RWPE1 (cell line): ENCODE measurements at regions not wholly inside any gene's neighbourhood (a gene's known extent, or its start where the extent isn't known, plus 50 kb on each side); places are given as distances from the start of the nearest gene placed in this dataset.

Experiments used
- CTCF ChIA-PET: fragments of 350-600 bp; sonication (Branson Sonifier 250); formaldehyde crosslinking; extraction: SDS; loops from one replicate; lab custom pipeline; 2021; lab: Yijun Ruan, JAX
- POLR2A ChIA-PET: fragments of 400-600 bp; formaldehyde crosslinking; extraction: SDS; loops from one replicate; lab custom pipeline; 2020; ENCODE audit warnings: antibody characterized with exemption; ENCODE audit not compliant: low non-redundant PET; lab: Yijun Ruan, JAX
- DNase-seq: peaks from one replicate; pipeline ENCODE4 v3.0.0; 2012; ENCODE audit warnings: low spot score
- H3K27ac ChIP-seq: fragments of 450-650 bp; 2 replicates; pipeline ENCODE4 v1.5.1; 2017
- TF ChIP-seq, protein P1 (sequence below): fragments of 450-650 bp; conservative IDR thresholded peaks from 2 replicates; pipeline ENCODE4 v1.5.1; 2017; ENCODE audit warnings: low read depth, mild to moderate bottlenecking

DNA sequence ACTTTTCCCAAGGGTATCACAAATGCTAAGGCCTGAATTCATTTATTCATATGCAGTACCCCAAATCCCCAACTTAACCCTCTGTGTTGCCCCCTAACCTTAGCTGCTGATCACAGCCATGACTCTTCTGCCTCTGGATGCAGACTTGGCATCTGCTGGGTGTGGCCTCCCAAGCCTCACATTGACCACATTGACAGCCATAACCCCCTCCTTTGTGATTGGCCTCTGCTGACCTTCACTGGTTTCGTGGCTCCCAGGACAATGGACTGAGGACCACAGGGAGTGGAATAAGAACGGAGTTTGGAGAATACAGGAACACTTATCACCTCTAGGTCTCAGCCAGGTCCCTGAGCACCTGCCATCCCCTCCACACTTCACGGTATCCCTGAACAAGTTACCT lies 123.6 kb upstream of the CPEB2 start:
- H3K27ac ChIP-seq, result no peak overlapping the region
- CTCF ChIA-PET, result no interaction called here
- TF ChIP-seq, protein P1, sequence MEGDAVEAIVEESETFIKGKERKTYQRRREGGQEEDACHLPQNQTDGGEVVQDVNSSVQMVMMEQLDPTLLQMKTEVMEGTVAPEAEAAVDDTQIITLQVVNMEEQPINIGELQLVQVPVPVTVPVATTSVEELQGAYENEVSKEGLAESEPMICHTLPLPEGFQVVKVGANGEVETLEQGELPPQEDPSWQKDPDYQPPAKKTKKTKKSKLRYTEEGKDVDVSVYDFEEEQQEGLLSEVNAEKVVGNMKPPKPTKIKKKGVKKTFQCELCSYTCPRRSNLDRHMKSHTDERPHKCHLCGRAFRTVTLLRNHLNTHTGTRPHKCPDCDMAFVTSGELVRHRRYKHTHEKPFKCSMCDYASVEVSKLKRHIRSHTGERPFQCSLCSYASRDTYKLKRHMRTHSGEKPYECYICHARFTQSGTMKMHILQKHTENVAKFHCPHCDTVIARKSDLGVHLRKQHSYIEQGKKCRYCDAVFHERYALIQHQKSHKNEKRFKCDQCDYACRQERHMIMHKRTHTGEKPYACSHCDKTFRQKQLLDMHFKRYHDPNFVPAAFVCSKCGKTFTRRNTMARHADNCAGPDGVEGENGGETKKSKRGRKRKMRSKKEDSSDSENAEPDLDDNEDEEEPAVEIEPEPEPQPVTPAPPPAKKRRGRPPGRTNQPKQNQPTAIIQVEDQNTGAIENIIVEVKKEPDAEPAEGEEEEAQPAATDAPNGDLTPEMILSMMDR, result no peak
- POLR2A ChIA-PET, result no interaction called here
- DNase-seq, result no peak

DNA sequence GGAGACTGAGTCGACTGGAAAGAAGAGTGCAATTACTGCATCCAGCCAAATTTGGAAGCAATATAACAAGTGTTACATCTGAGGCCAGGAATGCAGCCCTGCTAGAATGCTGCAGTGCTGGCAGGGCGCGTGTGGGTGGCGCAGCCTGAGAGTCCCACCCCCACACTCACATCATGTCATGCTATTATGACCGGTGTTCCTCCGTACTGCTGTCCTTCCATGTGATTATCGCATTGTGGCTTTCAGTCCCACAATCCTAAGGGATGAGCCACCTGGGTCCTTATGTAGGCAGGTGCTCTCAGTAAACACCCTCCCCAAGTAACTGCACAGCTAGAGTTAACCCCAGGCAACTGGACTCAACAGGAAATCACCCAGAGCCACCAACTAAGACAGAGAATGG lies 122.6 kb upstream of the CPEB2 start:
- CTCF ChIA-PET, result no interaction called here
- no peak overlapping the region for H3K27ac ChIP-seq
- TF ChIP-seq, protein P1, result no peak
- DNase-seq, result peak; percentile 16
- POLR2A ChIA-PET, result no interaction called here

DNA sequence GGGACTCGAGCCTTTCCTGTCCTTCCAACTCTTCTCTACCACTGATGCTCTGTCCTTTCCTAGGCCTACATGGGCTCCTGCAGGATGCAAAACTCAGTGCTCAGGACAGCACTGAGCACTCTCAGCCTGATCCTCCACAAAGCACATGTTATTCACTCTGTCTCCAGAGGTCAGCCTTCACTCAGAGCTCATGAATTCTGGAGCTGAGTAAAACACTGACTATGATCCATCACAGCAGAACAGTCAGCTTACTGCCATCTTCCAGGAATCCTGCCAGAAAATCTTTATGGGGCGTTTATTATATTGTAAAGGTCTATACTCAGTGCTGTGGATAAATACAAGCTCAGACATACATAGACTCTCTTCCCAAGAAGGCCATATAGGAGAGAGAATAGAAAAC lies 121.5 kb upstream of the CPEB2 start:
- TF ChIP-seq, protein P1, result no peak
- ChIA-PET POLR2A (no interaction called here), CTCF (interaction anchor here (0.6 kb wide), 1 partner anchor 8 kb away, joined by 3 read pairs; no protein-coding TSS in a partner anchor)
- no peak overlapping the region for H3K27ac ChIP-seq
- DNase-seq, result no peak

DNA sequence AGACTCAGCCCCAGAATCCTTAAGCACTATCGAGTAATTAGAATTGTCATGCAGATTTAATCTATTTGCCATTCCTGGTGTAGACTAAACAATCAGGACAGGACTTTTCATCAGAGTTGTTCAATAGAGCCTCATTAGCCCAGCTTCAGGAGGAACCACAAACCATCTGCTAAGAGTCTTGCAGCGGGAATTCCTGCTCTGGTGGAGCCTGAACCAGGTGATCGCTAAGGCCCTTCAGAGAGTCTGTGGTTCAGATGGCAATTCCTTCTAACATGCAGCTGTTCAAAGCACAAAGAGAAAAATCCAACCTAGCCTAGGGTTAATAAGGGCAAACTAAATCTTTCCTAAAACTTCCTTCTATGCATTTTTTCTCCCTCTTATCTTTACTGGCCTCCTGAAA lies 119.1 kb upstream of the CPEB2 start:
- DNase-seq, result no peak
- H3K27ac ChIP-seq, result no peak overlapping the region
- ChIA-PET CTCF (no interaction called here), POLR2A (no interaction called here)
- TF ChIP-seq, protein P1, result no peak

DNA sequence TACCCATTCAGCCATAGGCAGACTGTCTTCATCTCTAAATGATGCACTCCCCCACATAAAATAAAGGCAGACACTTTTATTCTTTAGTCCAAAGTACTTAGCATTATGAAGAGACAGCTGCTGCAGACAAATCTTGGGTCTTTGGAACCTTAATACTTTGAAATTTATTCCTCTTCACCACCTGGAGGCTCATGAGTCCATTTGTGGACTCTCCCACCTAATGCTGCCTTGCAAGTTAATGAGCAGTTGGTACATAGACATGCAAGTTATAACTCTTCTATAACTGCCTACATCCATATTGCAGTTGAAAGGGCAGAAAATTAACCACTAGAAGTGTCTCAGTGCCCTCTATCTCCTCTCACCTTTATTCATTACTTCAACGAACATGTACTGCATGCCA lies 118.6 kb upstream of the CPEB2 start:
- H3K27ac ChIP-seq, result no peak overlapping the region
- TF ChIP-seq, protein P1, result no peak
- no peak for DNase-seq
- ChIA-PET POLR2A (no interaction called here), CTCF (no interaction called here)

DNA sequence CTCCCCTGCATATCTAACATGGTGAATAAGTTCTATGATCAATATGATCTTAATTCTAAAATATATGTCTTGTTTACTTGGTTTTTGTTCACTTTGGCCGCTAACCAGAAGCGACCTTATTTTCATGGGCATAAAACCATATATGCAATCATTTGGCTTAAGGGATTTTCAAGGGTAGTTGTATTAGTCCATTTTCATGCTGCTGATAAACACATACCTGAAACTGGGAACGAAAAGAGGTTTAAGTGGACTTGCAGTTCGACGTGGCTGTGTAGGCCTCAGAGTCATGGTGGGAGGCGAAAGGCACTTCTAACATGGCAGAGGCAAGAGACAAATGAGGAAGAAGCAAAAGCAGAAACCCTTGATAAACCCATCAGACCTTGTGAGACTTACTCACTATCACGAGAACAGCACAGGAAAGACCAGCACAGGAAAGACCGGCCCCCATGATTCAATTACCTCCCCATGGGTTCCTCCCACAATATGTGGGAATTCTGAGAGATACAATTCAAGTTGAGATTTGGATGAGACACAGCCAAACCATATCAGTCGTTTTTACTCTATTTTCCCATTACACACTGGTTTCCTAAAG lies 114.3 kb upstream of the CPEB2 start:
- POLR2A ChIA-PET, result no interaction called here
- TF ChIP-seq, protein P1, result no peak

More for the DNA sequence above, 114.3 kb upstream of the CPEB2 start:
- no peak for DNase-seq
- no peak overlapping the region for H3K27ac ChIP-seq
- CTCF ChIA-PET, result no interaction called here
